Activated naive CD4-positive, alpha-beta T cell treated with Interleukin-2 at 50 U/mL for 16 hours (primary cell): ENCODE measurements at regions not wholly inside any gene's neighbourhood (a gene's known extent, or its start where the extent isn't known, plus 50 kb on each side); places are given as distances from the start of the nearest gene placed in this dataset.

Experiments
- DNase-seq: peaks from one replicate; pipeline ENCODE4 v3.0.0-alpha.2; 2020

DNA sequence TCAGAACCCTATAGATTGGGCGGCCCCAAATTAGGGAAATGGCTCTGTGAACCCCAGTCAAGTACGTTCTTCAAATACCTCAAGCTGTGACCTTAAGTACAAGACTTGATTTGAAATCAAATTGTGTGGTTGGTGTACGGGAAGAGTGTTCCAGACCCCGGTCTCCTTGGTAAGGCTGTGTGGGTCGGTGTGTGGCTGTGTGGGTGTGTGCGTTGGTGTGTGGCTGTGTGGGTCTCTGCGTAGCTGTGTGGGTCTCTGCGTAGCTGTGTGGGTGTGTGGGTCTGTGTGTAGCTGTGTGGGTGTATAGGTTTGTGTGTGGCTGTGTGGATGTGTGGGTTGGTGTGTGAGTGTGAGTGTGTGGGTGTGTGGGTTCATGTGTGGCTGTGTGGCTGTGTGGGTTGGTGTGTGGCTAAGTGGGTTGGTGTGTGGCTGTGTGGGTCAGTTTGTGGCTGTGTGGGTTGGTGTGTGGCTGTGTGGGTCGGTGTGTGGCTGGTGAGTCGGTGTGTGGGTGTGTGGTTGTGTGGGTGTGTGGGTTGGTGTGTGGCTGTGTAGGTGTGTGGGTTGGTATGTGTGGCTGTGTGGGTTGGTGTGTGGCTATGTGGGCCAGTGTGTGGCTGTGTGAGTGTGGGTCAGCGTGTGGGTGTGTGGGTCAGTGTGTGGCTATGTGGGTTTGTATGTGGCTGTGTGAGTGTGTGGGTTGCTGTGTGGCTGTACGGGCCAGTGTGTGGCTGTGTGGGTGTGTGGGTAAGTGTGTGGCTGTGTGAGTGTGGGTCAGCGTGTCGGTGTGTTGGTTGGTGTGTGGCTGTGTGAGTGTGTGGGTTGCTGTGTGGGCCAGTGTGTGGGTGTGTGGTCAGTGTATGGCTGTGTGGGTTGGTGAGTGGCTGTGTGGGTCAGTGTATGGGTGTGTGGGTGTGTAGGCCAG, 238.7 kb upstream of the ZFHX3 start:
- no peak for DNase-seq

DNA sequence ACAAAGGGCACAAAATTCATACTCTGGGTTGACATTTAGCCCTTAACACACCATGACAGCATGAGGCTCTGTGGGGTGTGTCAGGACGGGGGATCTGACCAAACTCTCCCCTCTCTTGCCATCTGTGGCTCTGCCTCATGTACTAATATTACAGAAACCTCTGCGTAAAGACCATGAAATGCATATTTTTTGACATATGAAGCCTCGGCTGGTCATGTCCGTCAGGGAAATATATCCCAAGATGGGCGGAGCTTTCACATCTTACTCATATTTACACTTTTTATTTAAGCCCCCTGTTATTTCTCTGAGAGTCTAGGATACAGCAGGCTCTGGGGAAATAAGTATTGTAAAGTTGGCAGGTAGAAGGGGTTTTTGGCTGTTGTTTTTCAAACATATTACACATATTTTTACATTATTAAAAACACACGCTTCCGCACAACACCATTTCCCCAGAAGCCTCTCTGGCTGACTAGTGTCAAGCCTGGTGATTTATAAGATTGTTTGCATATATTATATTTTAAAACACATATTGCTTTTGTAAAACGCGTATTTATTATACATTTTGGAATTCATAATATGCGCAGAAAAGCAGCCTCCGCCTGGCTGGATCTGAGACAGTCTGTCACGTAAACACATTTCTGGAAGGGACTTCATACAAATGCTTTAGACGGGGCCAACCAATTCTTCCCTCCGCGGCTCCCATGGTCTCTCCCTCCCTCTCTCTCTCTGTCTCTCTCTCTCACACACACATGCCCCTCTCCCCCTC, 237.7 kb upstream of the ZFHX3 start:
- no peak for DNase-seq

DNA sequence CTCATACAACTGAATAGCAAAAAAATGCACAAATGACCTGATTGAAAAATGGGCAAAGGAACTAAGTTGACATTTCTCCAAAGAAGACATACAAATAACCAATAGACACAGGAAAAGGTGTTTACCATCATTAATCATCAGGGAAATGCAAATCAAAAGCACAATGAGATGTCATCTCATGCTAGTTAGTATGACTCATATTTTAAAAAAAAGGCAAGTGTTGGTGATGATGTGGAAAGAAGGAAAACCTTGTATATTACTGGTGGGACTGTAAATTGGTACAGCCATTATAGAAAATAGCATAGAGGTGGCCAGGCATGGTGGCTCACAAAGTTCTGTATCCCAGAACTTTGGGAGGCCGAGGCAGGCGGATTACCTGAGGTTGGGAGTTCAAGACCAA, 232.5 kb upstream of the ZFHX3 start:
- no peak for DNase-seq

DNA sequence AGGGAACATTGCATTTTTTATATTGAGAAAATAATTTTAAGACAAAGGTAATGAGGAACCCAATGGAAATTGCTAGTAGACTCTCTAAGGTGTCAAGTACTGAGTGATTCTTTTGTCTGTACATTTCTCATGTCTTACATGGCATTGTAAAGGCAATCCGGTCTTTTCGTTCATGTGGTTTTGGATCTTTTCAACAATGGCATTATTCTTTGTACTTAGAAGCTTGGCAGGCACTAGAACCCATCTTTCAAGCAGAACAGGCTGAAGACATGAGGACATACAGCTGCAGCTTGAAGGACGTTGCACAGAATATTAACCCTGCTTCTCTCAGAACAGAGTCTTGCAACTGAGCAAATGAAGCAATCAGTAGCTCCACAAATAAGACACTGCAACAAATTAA, 231.5 kb upstream of the ZFHX3 start:
- no peak for DNase-seq

DNA sequence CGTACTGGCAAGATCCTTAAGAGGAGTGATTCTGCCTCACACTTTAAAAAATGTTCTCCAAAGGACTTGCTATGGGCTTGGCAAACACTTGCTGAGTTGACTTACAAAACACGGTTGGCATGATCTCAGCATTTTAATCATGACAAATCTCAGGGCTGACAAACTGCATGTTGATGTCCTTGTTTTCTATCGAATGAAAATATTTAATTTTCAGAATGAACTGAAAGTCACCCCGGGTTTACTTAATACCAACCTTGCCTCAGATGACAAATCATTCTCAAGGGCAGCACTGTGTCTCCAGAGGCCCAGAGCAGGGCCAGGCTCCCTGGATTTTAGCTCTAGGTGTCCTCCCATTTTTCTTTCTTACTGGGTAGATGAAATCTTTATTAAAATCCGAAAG, 229.1 kb upstream of the ZFHX3 start:
- DNase-seq: no peak

DNA sequence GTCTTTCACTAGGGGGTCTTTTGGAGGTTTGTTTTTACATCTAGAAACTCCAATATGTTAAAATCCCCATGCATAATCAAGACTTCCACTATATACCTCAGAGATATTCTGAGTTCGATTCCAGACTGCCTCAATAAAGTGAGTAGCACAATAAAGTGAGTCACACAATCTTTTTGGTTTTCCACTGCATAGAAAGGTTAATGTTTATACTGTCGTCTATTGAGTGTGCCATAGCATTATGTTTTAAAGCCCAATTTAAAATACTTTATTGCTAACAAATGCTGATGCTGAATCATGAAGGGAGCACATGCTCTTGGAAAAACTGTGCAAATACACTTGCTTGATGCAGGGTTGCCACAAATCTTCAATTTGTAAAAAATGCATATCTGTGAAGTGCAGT, 227.5 kb upstream of the ZFHX3 start:
- no peak for DNase-seq

DNA sequence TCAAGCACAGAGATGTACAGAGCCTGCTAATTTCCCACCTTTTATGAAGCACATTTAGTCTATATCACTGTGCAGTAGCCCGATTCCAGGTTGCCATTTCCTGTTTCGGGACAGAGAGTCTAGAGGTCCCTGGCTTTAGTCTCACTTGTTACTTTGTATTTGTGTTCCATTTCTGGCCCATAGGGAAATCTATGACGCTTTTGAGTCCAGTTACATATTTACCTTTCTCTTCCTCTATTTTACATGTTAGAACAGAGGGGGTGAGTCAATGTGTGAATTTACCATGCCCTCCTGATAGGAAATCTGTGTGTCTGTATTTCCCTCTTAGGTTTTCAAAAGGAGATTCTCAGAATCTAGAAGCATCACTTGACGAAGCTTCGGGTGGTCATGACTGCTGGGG, 227.1 kb upstream of the ZFHX3 start:
- DNase-seq: no peak

DNA sequence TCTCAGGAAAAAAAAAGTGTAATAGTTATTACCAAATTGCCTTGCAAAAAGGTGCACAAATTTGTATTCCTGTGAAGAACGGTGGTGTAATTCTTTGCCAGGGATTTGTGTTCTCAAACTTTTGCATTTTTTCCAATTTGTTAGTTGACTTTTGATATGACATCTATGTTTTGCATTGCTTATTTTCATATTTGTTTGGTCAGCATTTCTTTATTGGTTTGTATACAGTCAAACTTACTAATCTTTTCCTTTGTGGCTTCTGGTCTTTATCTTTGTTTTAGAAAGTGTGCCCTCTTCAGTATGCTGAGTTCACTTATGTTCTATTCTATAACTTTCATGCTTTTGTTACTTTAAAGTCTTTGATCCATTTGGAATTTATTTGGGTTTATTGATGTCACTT, 226.2 kb upstream of the ZFHX3 start:
- no peak for DNase-seq

DNA sequence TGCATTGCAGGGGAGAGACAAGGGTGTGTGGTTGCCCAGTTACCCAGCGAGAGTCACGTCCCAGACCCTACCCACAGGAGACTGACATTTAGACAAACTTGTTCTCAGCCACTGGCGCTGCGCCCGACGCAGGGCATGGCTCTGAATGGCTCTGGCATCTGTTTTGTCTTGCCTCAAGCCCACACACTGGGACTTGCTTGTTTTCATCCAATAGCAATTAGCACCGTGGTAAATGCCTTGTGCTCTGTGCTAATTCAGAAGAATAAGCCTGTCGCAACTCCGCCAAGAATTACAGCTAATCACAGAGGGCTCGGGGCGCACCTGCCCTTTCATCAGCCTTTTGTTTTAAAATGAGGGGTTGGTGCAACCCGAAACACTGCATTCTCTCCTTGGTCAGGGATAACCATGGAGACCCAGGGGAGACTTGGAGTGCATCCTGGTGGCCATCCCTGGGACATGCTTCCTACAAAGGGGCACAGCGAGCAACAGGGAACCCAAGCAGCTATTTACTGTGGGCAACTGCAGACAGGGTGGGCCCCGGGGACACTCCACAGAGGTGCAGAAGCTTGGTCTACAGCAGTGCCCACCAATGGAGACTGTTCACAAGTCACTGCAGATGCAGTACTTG, 220.6 kb upstream of the ZFHX3 start:
- DNase-seq: no peak

DNA sequence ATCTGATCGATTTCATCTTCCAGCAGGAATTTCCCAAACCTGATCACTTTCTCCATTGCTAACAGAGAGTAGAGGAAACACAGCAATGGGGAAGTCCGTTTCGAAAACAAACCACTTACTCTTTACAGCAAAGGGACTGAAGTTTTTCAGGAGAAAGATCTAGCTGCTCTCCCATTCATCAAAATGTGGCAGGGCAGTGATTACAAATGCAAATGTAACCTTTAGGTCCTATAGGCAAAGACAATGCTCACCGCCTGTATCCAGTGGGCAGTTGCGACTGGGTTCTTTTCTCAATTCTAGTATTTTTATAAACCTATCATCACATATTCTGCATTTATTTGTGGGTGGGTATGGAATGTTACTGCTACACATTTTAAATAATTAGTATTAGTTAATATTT, 218.0 kb upstream of the ZFHX3 start:
- DNase-seq: no peak

DNA sequence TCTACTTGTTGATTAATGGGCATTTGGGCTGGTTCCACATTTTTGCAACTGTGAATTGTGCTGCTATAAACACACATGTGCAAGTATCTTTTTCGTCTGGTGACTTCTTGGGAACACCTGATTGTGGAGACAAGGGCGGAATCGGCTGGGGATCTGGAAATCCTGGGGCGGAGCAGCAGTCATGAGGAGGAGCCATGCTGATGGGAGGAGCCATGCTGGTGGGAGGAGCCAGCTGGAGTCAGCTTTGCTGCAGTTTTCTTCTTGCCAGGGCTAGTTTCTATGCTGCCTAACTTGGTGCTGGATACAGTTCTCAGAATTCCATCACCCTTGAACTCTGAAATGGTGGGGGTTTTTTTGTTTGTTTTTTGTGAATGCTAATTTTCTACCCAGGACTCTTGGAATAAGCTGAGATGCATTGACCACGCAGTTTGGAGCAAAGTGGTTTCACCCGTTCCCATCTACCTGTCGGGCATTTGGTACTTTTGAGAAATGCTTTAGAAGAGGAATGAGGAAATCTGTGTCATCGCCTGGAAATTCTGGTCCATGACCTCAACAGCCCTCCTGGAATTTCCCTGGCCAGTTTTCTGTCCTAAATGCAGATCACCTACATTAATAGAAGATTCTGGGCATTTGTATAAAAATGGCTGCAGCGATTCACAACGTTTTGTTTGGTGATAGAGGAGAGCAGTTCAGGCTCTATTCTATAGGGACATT, 217.4 kb upstream of the ZFHX3 start:
- no peak for DNase-seq

DNA sequence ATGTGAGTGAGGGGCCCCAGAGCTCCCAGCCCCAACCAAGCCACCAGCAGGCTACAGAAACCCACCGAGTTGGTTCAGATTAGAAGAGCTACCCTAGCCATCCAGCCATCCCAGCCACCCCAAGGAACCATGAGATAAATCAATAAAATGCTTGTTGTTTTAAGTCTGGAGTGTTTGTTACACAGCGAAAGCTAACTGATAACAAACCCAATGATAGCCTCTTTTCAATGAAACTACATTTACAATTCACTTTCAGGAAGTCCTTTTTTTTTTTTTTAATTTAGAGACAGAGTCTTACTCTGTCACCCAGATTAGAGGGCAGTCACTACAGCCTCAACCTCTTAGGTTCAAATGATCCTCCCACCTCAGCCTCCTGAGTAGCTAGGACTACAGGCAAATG, 215.0 kb upstream of the ZFHX3 start:
- DNase-seq: no peak

DNA sequence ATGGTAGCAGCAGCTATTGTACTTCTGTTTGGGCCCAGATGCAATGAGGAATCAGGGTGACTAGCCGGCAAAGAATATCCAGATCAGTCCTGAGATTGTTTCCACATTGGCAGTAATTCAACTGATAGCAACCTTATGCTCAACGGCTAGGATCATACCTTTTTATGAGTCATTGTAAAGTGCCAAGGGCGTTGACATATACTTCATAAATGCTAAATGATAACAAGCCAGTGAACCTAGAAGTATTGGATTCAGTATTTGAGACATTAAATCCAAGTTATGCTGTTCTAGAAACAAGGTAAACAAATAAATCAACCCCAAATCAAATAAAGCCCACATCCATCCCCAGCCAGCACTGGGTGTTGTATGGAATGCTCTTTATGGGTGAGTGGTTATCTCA, 207.1 kb upstream of the ZFHX3 start:
- no peak for DNase-seq

DNA sequence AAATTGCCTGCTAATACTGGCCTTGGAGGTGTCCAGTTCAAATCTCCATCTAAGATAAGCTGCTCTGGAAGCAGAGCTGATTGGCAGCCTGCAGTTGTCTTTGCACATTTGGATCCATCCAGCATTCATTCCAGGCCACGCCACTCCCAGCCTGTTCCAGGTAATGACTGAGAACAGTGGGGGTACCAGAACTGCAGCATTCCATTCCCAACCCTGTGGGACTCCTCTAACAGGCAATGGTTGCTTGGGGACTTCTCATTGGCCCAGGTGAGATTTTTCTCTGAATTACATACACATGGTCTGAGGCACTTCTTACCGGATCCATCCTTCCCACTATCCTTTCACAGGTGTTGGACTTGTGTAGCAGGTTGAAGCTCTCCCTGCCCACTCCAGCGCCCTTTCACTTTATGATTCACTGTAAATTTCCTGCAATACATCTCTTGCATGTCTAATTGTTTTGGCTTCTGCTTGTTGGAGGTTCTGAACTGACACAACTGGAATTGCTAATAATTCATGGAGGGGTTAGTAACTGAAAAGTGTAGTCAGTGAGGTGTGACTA, 206.1 kb upstream of the ZFHX3 start:
- DNase-seq: no peak

DNA sequence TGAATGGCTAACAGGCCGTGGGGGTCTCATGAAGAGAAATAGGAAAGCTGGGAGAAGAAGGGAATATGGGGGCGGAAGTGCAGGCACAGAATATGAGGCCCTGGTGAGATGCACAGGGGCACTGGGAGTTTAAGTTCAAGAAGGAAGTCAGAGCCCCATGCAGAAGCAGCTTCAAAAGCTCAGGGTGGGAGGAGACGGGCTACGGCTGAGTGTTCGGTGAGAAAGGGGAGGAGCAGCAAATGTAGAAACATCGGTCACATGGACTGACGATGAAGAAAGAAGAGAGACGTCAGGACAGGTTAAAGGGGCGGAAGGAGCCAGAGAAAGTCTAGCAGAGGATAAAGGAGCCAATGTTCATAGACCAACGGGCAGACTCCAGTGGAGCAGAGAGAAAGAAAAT, 204.5 kb upstream of the ZFHX3 start:
- DNase-seq: no peak

DNA sequence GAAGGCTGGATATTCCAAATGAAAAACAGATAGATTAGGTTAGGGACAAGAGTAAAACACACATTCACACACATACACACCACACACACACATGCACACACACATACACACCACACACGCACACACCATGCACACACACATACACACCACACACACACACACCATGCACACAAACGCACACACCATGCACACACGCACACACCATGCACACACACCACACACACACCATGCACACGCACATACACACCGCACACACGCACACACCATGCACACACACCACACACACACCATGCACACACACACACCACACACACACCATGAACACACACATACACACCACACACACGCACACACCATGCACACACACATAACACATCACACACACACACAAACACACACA, 203.7 kb upstream of the ZFHX3 start:
- DNase-seq: no peak

DNA sequence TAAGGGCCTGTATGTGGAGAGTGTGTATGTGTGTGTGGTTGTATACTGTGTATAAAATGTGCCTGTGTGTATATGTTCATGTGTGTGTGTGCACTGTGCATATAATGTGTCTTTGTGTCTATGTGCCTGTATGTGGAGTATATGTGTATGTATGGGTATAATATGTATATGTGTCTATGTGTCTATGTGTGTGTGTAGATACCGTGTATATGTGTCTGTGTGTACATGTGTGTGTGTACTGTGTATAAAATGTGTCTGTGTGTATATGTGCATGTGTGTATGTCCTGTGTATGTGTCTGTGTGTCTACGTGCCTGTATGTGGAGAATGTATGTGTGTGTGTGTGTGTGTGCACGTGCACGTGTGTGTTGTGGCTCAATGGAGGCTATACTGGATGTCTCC, 200.4 kb upstream of the ZFHX3 start:
- no peak for DNase-seq

DNA sequence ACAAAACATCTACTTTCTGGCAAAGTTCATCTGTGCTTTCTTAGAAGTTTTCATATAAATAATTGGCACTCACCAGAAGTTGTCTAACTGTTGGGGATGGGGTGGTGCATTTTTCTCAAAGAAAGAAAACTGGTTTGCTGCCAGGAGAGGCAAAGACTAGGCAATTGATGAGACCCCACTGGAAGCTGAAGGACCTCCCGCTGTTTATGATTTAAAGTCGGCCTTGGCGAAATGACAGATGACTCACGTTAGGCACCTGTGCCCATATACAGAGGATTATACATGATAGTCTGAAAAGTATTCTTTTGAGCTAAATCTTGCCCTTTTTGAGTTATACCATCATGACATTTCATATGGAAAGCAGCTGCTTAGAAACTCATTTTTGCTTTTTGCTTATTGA, 193.0 kb upstream of the ZFHX3 start:
- DNase-seq: no peak

DNA sequence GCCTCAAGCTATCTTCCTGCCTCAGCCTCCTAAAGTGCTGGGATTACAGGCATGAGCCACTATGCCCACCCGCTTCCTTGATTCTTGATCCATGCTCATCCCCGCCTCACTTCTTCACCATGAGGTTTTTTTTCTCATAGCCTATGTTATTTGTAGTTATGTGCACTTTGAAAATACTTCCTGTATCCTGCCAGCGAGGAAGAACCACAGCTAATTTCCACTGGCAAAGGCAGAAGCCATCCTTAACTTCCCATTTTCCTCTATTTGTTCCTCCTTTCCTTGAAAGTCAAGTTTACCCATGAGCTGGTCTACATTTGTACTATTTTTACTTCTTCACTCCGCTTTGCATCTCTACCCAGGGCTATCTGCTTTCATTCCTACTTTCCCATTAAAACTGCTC, 189.7 kb upstream of the ZFHX3 start:
- DNase-seq: no peak

DNA sequence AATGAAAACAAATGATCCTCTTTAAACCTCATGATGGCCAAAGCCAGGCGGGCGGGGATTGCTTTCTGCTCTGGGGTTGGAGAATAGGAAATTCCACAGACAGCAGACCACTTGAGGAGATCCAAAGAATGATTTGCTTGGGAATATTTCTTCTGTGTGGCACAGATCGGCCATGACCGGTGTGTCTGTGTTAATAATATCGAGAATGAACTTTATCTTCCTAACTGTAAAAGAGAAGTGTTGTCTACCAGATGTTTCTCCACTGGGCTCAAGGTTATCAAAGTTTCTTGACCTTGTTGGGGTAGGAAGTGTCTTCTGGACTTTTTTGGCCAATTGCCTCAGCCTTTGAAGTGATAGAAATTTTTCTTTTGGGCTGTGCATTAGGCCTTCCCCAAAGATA, 186.6 kb upstream of the ZFHX3 start:
- no peak for DNase-seq

DNA sequence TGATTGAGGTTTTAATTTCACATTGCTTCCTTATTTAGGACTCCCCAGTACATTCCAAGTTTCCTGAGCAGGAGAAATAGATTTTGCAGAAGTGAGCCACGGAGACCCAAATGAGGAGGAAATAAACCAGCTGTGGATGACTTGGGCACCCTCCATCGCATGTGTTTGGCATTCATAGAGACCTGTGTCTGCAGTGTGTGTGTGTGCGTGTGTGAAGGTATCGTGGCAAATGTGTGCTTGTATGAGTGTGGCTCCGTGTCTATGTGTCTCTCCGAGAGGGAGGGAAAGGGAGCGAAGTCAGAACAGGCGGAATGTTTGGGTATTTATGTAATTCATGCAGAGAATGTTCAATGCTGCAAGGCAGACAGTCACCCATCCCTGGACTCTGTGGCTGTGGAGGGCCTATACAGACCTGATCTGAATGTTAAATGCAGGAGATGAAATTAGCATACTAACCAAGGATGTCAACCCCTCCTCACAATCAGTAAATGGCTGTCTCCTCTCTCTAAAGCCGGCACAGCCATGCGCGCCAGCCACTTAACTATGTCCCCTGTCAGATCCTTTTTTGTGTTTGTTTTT, 186.0 kb upstream of the ZFHX3 start:
- DNase-seq: no peak

DNA sequence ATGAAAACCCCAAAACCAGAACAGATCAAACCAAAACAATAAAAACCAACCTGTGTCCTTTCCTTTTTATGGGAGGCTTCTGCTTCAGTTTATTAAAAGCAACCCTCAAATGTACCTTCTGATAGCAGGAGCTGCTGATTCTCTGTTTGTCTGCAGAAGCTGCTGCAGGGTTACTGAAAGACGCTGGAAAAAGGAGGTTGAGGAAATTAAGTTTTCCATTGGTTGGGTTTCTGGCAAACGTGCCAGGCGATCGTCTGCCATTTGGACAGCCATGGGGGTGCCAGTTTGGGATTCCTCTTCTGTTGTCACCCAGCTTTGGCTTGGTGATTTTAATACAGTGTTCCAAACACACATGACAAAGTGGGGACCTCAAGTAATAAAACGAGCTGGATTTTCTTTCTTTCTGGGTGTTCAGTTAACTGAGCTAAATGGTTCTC, 185.4 kb upstream of the ZFHX3 start:
- DNase-seq: no peak
